H1 (cell line): ENCODE measurements at regions not wholly inside any gene's neighbourhood (a gene's known extent, or its start where the extent isn't known, plus 50 kb on each side); places are given as distances from the start of the nearest gene placed in this dataset.

ENCODE experiments used
- CBX5 ChIP-seq: fragments of 300-800, 300-1000 bp; sonication (generic); IDR thresholded peaks from 2 replicates; pipeline ENCODE4 v1.7.1; 2016; ENCODE audit warnings: antibody characterized with exemption, low read length, low read depth
- CHD7 ChIP-seq: fragments of 300-600 bp; sonication (generic); IDR thresholded peaks from 2 replicates; pipeline ENCODE4 v1.7.1; 2012; ENCODE audit warnings: low read length, moderate library complexity, mild to moderate bottlenecking, inconsistent platforms; ENCODE audit not compliant: insufficient replicate concordance
- EGR1 ChIP-seq: IDR thresholded peaks from 2 replicates; pipeline ENCODE4 v1.6.1; 2011; ENCODE audit warnings: low read depth, low read length, borderline replicate concordance
- MAX ChIP-seq: IDR thresholded peaks from 2 replicates; pipeline ENCODE4 v1.6.1; 2012; ENCODE audit warnings: inconsistent platforms
- SIN3A ChIP-seq, 2 experiments: IDR thresholded peaks in 1 of 2; conservative IDR thresholded peaks in 1 of 2; 2 replicates each; pipeline ENCODE4 v1.6.1; 2011 to 2012; ENCODE audit warnings: low read length in 2 of 2, improper control_type of control experiment in 1 of 2, low read depth in 1 of 2, mild to moderate bottlenecking in 1 of 2

GRCh38 chr4:3658530-3658913, 107.7 kb upstream of the ADRA2C start (continued):
- no peak for TF ChIP-seq SIN3A (conservative IDR thresholded peaks at IDR 0.05 in 1 of 2, IDR thresholded peaks at IDR 0.05 in 1 of 2; ENCODE audit: low read depth in 1 of 2, low read length in 2 of 2)
- no peak for TF ChIP-seq MAX
- TF ChIP-seq CHD7 = no peak
- TF ChIP-seq EGR1 = no peak
- TF ChIP-seq CBX5 = no peak
